GM21737 (cell line): ENCODE measurements at regions not wholly inside any gene's neighbourhood (a gene's known extent, or its start where the extent isn't known, plus 50 kb on each side); places are given as distances from the start of the nearest gene placed in this dataset.
"Not testable (repeated sequence)": the region's sequence is repeated elsewhere in the genome, so short reads cannot be mapped to it uniquely, and the experiment has no call there.

Source experiments
- ATAC-seq: cut with Tn5 transposase; IDR thresholded peaks from one replicate; pipeline ENCODE4 v1.9.1; 2021; ENCODE audit warnings: mild to moderate bottlenecking, moderate library complexity; ENCODE audit not compliant: unreplicated experiment

- no peak for ATAC-seq
Observed at GRCh38 chr15:62316413-62317060, 151.5 kb upstream of the C2CD4B start.

- no peak for ATAC-seq
Observed at GRCh38 chr15:62320259-62320658, 155.2 kb upstream of the C2CD4B start.

- ATAC-seq: no peak
Observed at GRCh38 chr15:62323353-62323890, 158.3 kb upstream of the C2CD4B start.

GRCh38 chr15:62324382-62324781 is 159.3 kb upstream of the C2CD4B start:
- no peak for ATAC-seq

GRCh38 chr15:62325597-62325996 is 160.5 kb upstream of the C2CD4B start:
- no peak for ATAC-seq

- no peak for ATAC-seq
Observed at GRCh38 chr15:62326460-62327011, 161.5 kb upstream of the C2CD4B start.

- ATAC-seq: no peak
Observed at GRCh38 chr15:62327406-62327805, 162.3 kb upstream of the C2CD4B start.

- ATAC-seq: not testable (repeated sequence)
Observed at GRCh38 chr15:62332472-62332871, 167.4 kb upstream of the C2CD4B start.

GRCh38 chr15:62334536-62334935 is 169.5 kb upstream of the C2CD4B start:
- no peak for ATAC-seq

- no peak for ATAC-seq
Observed at GRCh38 chr15:62337934-62338333, 172.8 kb upstream of the C2CD4B start.

- ATAC-seq: no peak
Observed at GRCh38 chr15:62338497-62338896, 173.4 kb upstream of the C2CD4B start.

- ATAC-seq: no peak
Observed at GRCh38 chr15:62342959-62343358, 177.9 kb upstream of the C2CD4B start.

GRCh38 chr15:62343397-62343796 is 178.3 kb upstream of the C2CD4B start:
- no peak for ATAC-seq

GRCh38 chr15:62344806-62345539 is 179.9 kb upstream of the C2CD4B start:
- no peak for ATAC-seq

- no peak for ATAC-seq
Observed at GRCh38 chr15:62346168-62346567, 181.1 kb upstream of the C2CD4B start.

GRCh38 chr15:62348118-62348517 is 183.0 kb upstream of the C2CD4B start:
- no peak for ATAC-seq

- no peak for ATAC-seq
Observed at GRCh38 chr15:62348623-62349022, 183.5 kb upstream of the C2CD4B start.

GRCh38 chr15:62352817-62353216 is 187.7 kb upstream of the C2CD4B start:
- no peak for ATAC-seq

GRCh38 chr15:62357431-62357830 is 192.3 kb upstream of the C2CD4B start:
- no peak for ATAC-seq

GRCh38 chr15:62359416-62359815 is 194.3 kb upstream of the C2CD4B start:
- no peak for ATAC-seq

GRCh38 chr15:62360332-62361097 is 195.4 kb upstream of the C2CD4B start:
- ATAC-seq: no peak
